GM11168 (cell line): ENCODE measurements at regions not wholly inside any gene's neighbourhood (a gene's known extent, or its start where the extent isn't known, plus 50 kb on each side); places are given as distances from the start of the nearest gene placed in this dataset.

Experiments used
- in situ Hi-C: fragments of 300-500 bp; cut with MboI; formaldehyde crosslinking; loops from one replicate; pipeline ENCODE4 v1.12.0; 2022; ENCODE audit warnings: low sequenced_read_pairs; ENCODE audit not compliant: unreplicated experiment

DNA sequence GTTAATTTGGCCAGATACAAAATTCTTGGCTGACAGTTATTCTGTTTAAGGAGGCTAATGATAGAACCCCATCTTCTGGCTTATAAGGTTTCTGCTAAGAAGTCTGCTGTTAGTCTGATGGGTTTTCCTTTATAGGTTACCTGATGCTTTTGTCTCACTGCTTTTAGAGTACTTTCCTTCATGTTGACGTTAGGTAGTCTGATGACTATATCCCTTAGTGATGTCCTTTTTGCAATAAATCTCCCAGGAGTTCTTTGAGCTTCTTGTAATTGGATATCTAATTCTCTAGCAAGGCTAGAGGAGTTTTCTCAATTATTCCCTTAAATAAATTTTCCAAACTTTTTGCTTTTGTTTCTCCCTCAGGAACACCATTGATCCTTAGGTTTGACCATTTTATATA lies 114.1 kb upstream of the CDIN1 start:
- in situ Hi-C loops: no loop called here

DNA sequence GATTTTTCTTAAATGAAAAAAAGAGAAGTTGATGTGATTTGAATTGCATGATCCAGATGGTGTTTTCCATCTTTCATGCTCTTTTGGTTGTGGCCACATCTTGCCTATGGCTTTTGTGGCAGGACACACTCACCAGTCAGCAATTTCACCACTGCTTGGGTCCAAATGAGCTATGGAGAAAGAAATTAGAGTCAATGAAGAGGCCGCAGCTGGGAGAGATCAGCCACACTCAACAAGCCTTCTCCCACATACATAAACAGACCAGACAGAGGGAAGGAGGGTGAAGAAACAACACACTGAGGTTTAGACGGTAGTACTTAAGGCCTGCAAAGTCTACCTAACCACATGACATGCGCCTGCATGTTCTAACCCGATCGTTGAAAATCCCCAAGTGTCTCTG lies 110.7 kb upstream of the CDIN1 start:
- in situ Hi-C loops: no loop called here

DNA sequence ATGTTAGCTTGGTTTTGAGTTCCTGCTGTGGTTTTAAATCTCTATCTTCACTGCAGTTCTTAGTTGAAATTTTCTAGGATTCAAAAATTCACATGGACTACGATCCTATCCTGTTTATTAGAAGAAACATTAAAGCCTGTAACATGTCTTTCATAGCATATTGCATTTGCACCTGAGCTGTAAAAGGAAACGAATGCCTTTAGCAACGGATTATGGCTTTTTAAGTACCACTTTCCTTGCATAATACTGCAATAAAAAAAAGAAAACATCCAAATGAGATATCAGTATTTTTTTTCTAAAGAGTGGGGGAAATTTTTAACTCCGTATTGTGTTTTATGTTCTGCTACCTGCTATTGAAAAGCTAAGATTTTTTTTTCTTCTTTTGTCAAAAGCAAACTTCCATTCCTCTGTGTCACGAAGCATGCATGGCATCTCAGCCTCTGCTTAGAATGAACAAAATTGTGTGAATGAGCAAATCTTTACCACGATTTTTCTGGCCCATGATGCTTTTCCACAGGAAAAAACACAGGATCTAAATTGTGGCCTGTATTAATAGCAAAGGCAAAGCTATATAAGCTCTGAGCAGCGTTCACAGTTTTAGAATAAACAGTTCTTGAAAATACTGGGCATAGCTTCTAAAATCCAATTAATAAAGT lies 110.0 kb upstream of the CDIN1 start:
- in situ Hi-C loops: no loop called here

DNA sequence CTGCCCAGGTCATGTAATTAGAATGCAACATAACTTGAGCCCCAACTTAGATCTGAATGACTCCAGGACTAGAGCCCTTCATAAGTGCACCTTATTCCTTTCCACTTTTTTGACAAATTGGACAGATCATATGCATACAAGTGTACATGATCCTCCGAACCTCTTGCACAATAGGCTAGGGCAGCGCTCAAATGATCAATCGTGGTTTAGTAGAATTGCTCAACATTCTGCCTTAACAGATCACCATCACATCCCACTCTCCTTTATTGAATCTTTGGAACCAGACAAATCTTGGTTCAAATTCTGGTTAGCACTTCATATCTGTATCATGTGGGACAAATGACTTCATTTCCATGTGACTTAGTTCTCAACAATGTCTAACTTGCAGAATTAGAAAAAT lies 106.8 kb upstream of the CDIN1 start:
- in situ Hi-C loops: no loop called here

DNA sequence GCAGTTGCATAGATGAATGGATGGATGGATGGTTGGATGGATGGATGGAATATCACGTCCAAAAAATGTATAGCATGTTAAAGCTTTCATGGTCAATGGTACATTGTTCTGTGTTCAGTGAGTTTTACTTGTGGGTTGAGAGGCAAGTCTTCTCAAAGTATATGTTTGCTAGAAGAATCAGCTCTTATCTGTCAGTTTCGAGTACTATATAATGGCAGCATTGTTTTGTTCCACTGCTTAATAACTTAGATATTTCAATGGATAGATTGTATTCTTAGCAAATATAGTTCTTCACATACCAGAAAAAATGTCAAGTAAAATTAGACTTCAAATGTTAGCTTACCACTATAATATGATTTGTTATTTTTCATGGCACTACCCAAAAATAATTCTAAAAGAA lies 100.9 kb upstream of the CDIN1 start:
- in situ Hi-C loops: no loop called here

DNA sequence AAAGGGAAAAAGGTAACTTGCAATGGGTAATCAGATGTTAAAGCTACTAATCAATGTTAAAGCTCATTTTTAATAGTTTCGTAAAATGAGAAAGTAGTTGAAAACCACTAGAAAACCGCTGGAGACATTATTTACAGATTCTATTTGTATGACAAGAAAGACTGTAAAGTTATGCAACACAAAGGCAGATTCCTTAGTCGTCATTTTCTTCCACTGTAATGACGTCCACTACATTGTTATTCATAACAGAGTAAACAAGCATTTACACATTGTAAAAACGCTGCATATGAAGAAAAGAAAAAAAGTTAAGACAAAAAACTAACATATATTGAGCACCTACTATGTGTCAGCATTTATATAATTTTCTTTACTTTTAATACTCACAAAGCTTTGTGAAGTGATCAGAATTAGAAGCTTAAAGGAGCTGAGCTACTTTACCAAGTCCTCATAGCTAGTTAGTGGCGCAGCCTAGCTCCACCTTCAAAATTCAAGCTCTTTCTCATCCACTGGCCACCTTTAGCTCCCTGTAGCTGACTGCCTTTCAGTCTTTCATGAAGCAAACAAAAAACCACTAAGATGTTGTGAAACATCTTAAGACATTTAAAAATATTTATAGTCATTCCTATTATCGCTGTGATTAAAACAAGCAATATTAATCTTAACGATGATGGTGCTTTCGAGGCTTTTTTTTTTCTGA lies 100.1 kb upstream of the CDIN1 start:
- in situ Hi-C loops: no loop called here

DNA sequence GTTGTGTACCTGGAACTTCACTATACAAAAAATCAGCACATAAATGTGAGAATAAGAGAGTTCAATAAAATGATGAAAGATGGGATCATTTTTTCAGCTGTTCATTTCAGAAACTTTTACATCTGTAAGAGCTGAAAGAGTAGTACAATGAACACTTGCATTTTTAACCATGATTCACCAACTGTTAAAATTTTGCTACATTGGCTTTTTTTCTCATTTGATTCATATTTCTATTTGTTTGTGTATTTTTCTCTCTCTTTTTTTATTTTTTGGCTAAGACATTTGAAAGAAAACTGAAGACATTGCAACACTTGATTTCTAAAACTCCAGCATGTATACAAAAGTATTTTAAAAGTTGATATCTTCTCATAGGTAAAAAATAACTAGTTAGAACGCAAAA lies 98.3 kb upstream of the CDIN1 start:
- in situ Hi-C loops: no loop called here

DNA sequence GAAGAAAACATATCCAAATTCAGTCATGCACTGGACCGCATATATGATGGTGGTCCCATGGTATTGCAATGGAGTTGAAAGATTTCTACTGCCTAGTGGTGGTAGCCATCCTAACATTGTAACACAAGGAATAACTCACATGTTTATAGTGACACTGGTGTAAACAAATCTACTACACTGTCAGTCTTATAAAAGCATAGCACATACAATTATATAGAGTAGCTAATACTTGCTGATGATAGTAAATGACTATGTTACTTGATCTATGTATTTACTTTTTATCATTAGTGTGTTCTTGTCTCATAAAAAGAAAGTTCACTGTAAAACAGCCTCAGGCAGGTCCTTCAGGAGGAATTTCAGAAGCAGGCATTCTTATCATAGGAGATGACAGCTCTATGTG lies 96.0 kb upstream of the CDIN1 start:
- in situ Hi-C loops: no loop called here

DNA sequence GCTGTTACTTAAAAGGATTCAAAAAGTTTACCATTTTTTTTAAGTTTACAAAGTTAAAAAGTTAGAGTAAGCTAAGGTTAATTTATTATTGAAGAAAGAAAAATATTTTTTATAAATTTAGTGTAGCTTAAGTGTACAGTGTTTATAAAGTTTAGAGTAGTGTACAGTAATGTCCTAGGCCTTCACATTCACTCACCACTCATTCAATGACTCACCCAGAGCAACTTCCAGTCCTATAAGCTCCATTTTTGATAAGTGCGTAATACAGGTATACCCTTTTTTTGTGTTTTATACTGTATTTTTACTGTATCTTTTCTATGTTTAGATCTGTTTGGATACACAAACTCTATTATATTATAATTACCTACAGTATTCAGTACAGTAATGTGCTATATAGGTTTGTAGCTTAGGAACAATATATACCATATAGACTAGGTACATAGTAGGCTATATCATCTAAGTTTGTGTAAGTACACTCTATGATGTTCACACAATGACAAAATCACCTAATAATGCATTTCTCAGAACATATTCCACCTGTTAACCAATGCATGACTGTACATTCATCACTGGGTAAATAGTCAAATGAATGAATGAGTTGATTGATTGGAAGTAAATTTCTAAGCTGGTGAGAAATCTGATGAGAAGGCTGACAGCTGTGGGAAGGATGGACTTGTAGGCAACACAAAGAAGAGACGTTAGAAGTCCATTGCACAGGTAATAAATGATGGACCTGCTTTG lies 95.2 kb upstream of the CDIN1 start:
- in situ Hi-C loops: no loop called here

DNA sequence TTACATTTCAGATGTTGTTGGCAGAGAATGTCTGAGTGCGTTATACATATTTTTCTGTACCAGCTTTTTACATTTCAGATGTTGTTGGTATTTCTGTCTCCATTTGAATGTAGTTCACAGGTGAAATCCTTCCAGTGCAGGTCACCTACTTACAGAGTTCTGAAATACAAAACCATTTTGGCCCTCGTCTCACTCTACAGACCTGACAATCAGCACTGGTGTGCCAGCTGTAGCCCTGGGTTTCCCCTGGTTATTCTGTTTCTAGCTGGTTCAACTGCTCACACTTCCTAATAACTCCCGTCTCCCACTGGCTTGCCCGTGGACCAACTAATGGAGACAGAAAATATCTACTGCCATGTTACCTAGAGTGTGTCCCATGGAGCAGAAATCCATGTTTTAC lies 87.5 kb upstream of the CDIN1 start:
- in situ Hi-C loops: no loop called here

DNA sequence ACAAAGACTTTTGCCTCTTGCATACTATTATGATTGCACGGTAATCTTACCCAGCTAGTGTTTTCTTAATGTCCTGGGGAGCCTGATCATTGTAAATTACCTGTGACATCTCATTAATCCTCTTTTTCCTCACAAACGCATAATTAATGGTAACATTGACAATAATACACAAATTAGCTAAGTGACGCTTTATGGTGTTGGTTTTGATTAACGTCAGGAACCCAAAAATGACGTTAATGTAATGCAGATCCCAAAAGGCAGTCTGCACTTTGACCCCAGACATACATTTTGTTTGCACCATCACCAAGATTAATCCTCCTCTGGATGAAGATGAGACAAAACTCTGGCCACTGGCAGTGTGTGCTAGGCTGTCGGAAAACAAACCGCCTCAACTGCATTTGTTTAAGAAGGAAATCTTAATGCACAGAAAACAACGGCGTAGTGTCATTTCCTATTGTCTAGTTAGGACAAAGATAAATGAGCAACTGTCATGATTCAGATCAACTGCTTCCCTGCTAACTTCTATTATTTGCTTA lies 83.9 kb upstream of the CDIN1 start:
- in situ Hi-C loops: no loop called here

DNA sequence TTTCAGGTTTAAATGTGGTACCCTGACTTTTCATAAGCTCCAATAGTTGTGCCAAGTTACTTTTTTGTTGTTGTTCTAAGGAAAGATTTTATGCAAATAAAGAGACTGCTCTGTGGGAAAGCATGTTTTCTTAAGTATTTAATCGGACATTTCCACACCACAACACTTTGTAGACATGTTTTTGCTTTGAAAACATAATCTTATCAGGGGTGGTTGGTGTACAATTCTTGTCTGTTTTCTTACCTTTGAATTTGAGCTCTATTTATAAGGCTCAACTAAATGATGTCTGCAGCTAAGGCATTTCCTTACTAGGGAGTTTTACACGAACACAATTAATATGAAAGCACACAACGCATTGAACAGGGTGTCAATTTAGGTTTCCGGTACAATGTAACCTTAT lies 81.5 kb upstream of the CDIN1 start:
- in situ Hi-C loops: no loop called here

DNA sequence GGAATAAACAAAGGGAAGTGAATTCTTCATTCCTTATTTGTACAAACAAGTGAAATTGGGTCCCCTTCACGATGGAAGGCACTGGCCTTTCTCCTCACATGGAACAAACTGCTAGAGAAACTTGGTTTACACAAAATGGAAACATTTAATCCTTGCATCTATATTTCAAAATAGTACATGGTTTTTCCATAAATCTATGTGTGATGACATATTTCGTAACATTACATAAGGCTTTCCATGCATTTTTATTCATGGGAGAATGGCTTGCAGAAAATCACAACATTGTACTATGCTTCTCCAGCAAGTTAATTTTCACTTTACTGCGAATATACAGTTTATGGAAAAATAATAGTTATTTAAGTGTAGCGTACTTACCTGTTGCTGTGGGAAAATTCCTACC lies 81.0 kb upstream of the CDIN1 start:
- in situ Hi-C loops: no loop called here

DNA sequence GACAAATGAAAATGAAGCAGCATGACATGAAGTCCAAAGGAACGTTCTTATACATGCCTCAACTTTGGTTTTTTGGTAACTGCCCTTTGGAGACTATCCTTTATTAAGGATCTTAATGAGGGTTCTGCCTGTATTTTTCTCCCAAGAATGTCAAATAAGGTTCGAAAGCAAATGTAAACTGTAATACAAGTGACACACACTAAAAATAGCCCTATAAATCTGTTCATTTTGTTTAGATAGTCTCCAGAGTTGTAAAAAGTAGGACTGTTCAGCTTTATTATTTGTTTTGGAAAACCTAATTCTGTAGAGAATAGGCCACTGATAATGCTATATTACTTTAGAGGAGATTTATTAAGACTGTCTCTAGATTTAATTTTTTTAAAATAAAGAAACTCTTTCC lies 80.5 kb upstream of the CDIN1 start:
- in situ Hi-C loops: no loop called here

DNA sequence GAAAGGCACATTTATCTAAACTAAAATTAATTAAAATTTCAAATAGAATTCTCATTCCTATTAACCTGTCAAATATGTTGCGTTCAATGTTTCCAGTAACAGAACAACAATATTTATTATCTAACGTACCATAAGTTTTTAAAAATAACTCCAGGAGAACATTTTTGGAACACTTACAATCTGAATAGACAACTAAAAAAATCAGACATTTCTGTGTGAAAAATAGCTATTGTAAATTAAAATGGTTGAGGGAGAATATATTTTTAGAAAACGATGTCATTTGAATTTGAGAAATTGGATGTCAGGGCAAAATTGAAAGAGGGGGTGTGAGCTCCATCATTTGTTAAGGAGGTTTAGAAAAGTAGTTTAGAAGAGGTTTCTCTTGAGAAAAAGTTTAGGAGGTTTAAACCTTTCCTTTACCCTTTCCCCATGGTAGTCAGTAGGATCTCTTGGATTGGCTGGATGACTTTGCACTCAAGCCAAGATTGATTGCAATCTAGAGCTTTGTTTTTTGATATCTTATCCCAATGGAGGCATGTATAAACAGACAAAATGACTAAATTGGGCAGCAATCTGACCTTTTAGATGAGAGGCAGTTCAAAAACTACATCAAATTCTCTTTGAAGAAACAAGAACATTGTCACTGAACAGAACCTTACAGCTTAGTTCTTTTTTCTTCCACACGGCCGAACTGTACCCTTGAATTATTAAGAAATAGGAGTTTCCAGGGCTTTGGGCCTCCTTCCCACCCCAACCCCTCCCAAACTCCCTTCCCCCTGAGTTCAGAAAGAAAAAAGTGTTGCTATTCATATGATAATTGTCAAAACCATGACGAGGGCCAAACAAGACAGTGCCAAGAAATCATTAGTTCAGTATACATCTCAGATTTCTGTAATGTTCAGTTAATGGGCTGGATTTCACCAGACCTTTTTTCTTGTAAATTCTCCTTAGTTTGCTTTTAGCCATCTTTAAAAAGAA lies 79.7 kb upstream of the CDIN1 start:
- in situ Hi-C loops: loop anchor here (25.0 kb wide), 1 partner anchor 613 kb away; the partner anchor contains the start of gene MEIS2

DNA sequence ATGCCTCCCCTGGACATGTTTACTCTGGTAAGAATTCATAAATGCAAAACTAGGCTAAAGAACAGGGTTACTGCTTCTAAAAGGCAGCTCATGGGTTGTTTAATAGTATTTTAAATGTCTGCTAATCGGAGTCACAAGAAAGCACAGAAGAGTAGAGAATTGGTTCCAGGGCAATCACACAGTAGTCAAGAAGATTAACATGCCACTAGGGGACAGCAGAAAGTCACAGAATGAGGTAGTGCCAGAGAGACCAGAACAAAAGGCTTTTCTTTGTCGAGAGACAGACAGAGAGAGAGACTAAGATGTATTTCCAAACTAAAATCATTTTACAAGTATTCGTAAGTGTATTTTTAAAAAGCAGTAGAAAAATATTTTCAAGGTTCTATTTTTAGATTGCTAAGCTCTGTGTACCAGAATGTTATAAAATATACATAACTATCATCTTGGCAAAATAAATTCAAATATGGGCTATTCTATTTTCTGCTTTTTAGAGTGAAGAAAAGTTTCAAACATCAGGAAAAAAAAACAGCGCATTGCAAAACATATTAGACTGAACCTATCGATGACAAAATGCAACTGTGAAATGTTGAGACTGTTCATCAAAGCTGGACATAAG lies 78.3 kb upstream of the CDIN1 start:
- in situ Hi-C loops: loop anchor here (25.0 kb wide), 1 partner anchor 611 kb away; the partner anchor contains the start of gene MEIS2

DNA sequence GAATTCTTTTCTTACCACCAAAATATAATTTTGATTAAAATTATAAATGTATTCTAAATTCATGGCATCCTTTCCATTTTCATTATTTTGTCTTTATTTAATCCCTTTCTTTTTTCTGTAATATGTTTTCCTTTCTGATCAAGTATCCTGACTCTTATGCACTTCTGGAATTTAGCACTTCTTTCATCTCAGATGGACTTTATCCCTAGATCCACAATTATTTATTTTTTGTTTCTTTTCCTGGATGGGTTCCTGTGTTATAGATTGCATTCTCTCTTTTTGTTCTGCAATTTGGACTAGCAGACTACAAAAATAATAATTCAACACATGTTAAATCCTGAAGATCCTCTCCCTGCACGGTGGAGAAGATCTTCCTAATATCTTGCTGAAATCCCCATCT lies 76.9 kb upstream of the CDIN1 start:
- in situ Hi-C loops: loop anchor here (25.0 kb wide), 1 partner anchor 610 kb away; the partner anchor contains the start of gene MEIS2

DNA sequence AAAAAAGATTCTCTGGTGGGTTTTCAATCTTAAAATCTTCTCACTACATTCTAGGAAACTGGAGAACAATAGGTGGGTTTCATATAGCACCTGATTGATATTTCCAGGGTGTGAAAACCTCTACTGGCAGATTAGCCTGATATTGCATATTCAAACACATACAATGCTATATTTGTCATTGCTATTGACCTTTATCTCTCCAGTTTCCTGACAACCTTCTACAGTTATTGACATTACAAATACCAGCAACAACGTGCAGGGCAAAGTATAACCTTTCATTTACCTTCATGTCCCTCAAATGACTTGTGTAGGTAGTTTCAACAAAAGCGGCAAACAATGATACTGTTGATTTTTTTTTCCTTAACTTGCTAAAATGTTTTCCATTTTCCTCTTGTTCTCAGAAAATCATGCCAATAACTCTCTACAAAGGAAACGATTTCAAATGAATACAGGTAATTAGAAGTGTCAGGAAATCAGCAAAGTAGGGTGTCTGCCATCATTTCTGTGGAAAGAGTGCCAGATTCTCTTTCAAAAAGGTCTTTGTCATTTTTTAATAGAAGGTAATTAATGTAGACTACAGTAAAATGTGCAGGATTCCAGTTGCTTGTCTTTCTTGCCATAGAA lies 72.6 kb upstream of the CDIN1 start:
- in situ Hi-C loops: loop anchor here (25.0 kb wide), 1 partner anchor 605 kb away; the partner anchor contains the start of gene MEIS2

DNA sequence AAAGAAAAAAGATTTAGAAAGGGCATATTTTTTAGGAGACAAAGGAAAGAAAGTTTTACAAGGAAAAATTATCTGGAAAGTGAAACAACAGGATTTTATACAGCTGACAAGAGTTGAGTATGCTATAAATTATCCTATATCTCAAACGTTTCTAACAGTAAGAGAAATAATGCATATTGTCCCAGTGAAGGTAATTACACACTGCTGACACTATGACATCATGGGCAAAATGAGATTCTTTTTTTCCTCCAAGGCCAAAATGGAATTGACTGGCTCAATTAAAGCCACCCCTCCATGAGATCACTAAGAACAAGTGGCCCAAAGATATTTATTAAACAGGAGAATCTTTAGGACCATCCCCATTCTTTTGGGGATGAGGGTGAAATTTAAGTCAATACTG lies 72.0 kb upstream of the CDIN1 start:
- in situ Hi-C loops: loop anchor here (25.0 kb wide), 1 partner anchor 605 kb away; the partner anchor contains the start of gene MEIS2
